ENCODE measurements at regions not wholly inside any gene's neighbourhood (a gene's known extent, or its start where the extent isn't known, plus 50 kb on each side); places are given as distances from the start of the nearest gene placed in this dataset.

DNA sequence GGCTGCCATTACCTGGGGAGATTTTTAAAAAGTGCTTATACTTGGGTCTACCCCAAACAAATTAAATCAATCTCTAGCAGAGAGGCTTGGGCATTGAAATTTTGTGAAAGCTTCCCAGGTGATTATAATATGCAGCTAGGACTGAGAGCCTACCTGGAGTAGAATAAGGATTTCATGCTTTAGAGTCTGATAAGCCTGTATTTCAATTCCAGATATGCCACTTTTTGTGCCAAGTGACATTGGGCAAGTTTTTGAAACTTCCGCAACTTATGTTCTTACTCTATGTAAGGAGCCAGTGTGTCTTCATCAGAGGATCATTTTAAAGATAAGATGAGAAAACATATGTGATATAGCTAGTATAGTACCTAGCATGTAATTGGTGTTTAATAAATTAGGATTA, 159.8 kb upstream of the LRIG3 start:
- H2BK5ac ChIP-seq (ENCODE audit: low read depth, low read length, poor library complexity) = no peak overlapping the region
- H3K9me3 ChIP-seq (ENCODE audit: insufficient read depth, low read depth, low read length) = no peaks in the 10 kb centered on the region
- no peak overlapping the region for H2BK12ac ChIP-seq (ENCODE audit: low read length)
- no peak overlapping the region for H4K12ac ChIP-seq (ENCODE audit: low read depth, low read length)
- no peak overlapping the region for H3K18ac ChIP-seq (ENCODE audit: low read length)
- no peak overlapping the region for H2AK5ac ChIP-seq (ENCODE audit: low read length)
- H3K4ac ChIP-seq (ENCODE audit: low read depth, low read length) = no peak overlapping the region
- no CpG with 5 or more reads among the region's 1 CpG for WGBS (ENCODE audit: extremely low coverage, insufficient coverage, insufficient read length)
- DNase-seq = no peak
- no peak overlapping the region for H3K9ac ChIP-seq (ENCODE audit: low read length)
- H3K36me3 ChIP-seq (ENCODE audit: control insufficient read depth in 1 of 2, insufficient read depth in 2 of 2, low read length in 2 of 2) = no peaks in the 10 kb centered on the region
- H3K14ac ChIP-seq (ENCODE audit: low read length) = no peak overlapping the region
- H4K8ac ChIP-seq (ENCODE audit: low read depth, low read length) = no peak overlapping the region
- no peaks in the 10 kb centered on the region for H3K27me3 ChIP-seq (ENCODE audit: insufficient read depth, low read length)
- no peak overlapping the region for H2AFZ ChIP-seq (ENCODE audit: insufficient read depth, low read length, poor library complexity)
- H2BK120ac ChIP-seq (ENCODE audit: insufficient read depth, low read length, poor library complexity) = no peak overlapping the region
- H3K4me3 ChIP-seq (ENCODE audit: low read depth, low read length) = no peak overlapping the region
- peaks cover 0 to 3% of the 10 kb centered on the region in 2 experiments for H3K4me1 ChIP-seq (ENCODE audit: control insufficient read depth in 1 of 2, insufficient read depth in 2 of 2, low read length in 2 of 2)
- no peak overlapping the region for H3K4me2 ChIP-seq (ENCODE audit: low read length)
- H3K23ac ChIP-seq (ENCODE audit: low read length) = no peak overlapping the region
- no peak overlapping the region for H4K91ac ChIP-seq (ENCODE audit: low read depth, low read length)
- peaks cover 2% of the 10 kb centered on the region for H3K79me1 ChIP-seq (ENCODE audit: low read length)
- no peaks in the 10 kb centered on the region for H3K79me2 ChIP-seq (ENCODE audit: control insufficient read depth, insufficient read depth, low read length, poor library complexity)
- no peak overlapping the region for H3K27ac ChIP-seq (ENCODE audit: low read depth, low read length)

- no peak overlapping the region for H3K4ac ChIP-seq (ENCODE audit: low read depth, low read length)
- H4K8ac ChIP-seq (ENCODE audit: low read depth, low read length) = no peak overlapping the region
- WGBS (ENCODE audit: extremely low coverage, insufficient coverage, insufficient read length) = no CpG with 5 or more reads among the region's 4 CpGs
- H3K9me3 ChIP-seq (ENCODE audit: insufficient read depth, low read depth, low read length) = no peaks in the 10 kb centered on the region
- H3K4me3 ChIP-seq (ENCODE audit: low read depth, low read length) = no peak overlapping the region
- no peak overlapping the region for H2BK5ac ChIP-seq (ENCODE audit: low read depth, low read length, poor library complexity)
- no peak overlapping the region for H3K4me2 ChIP-seq (ENCODE audit: low read length)
- no peak overlapping the region for H4K91ac ChIP-seq (ENCODE audit: low read depth, low read length)
- no peak overlapping the region for H3K23ac ChIP-seq (ENCODE audit: low read length)
- H3K4me1 ChIP-seq (ENCODE audit: control insufficient read depth in 1 of 2, insufficient read depth in 2 of 2, low read length in 2 of 2) = peaks cover 0 to 3% of the 10 kb centered on the region in 2 experiments
- no peak overlapping the region for H3K27ac ChIP-seq (ENCODE audit: low read depth, low read length)
- H3K14ac ChIP-seq (ENCODE audit: low read length) = no peak overlapping the region
- no peak overlapping the region for H2AFZ ChIP-seq (ENCODE audit: insufficient read depth, low read length, poor library complexity)
- H2AK5ac ChIP-seq (ENCODE audit: low read length) = no peak overlapping the region
- H3K27me3 ChIP-seq (ENCODE audit: insufficient read depth, low read length) = no peaks in the 10 kb centered on the region
- no peak overlapping the region for H2BK120ac ChIP-seq (ENCODE audit: insufficient read depth, low read length, poor library complexity)
- H3K18ac ChIP-seq (ENCODE audit: low read length) = no peak overlapping the region
- H2BK12ac ChIP-seq (ENCODE audit: low read length) = no peak overlapping the region
- no peaks in the 10 kb centered on the region for H3K79me2 ChIP-seq (ENCODE audit: control insufficient read depth, insufficient read depth, low read length, poor library complexity)
- H3K36me3 ChIP-seq (ENCODE audit: control insufficient read depth in 1 of 2, insufficient read depth in 2 of 2, low read length in 2 of 2) = no peaks in the 10 kb centered on the region
- peaks cover 2% of the 10 kb centered on the region for H3K79me1 ChIP-seq (ENCODE audit: low read length)
- no peak overlapping the region for H4K12ac ChIP-seq (ENCODE audit: low read depth, low read length)
- no peak for DNase-seq
- H3K9ac ChIP-seq (ENCODE audit: low read length) = no peak overlapping the region
Measured at GRCh38 chr12:59079472-59079871, 159.2 kb upstream of the LRIG3 start.

GRCh38 chr12:59079002-59079401, 158.7 kb upstream of the LRIG3 start:
- Histone ChIP-seq H2AFZ (ENCODE audit: insufficient read depth, low read length, poor library complexity) (no peak overlapping the region), H4K12ac (ENCODE audit: low read depth, low read length) (no peak overlapping the region), H2AK5ac (ENCODE audit: low read length) (no peak overlapping the region), H3K36me3 (ENCODE audit: control insufficient read depth in 1 of 2, insufficient read depth in 2 of 2, low read length in 2 of 2) (no peaks in the 10 kb centered on the region), H4K8ac (ENCODE audit: low read depth, low read length) (no peak overlapping the region), H4K91ac (ENCODE audit: low read depth, low read length) (no peak overlapping the region), H3K4me1 (ENCODE audit: control insufficient read depth in 1 of 2, insufficient read depth in 2 of 2, low read length in 2 of 2) (peaks cover 0 to 3% of the 10 kb centered on the region in 2 experiments), H3K4me2 (ENCODE audit: low read length) (no peak overlapping the region), H2BK5ac (ENCODE audit: low read depth, low read length, poor library complexity) (no peak overlapping the region), H3K79me2 (ENCODE audit: control insufficient read depth, insufficient read depth, low read length, poor library complexity) (no peaks in the 10 kb centered on the region), H3K23ac (ENCODE audit: low read length) (no peak overlapping the region), H3K18ac (ENCODE audit: low read length) (no peak overlapping the region), H2BK120ac (ENCODE audit: insufficient read depth, low read length, poor library complexity) (no peak overlapping the region), H3K4me3 (ENCODE audit: low read depth, low read length) (no peak overlapping the region), H2BK12ac (ENCODE audit: low read length) (no peak overlapping the region), H3K9me3 (ENCODE audit: insufficient read depth, low read depth, low read length) (no peaks in the 10 kb centered on the region), H3K27ac (ENCODE audit: low read depth, low read length) (no peak overlapping the region), H3K27me3 (ENCODE audit: insufficient read depth, low read length) (no peaks in the 10 kb centered on the region), H3K14ac (ENCODE audit: low read length) (no peak overlapping the region), H3K9ac (ENCODE audit: low read length) (no peak overlapping the region), H3K4ac (ENCODE audit: low read depth, low read length) (no peak overlapping the region), H3K79me1 (ENCODE audit: low read length) (peaks cover 2% of the 10 kb centered on the region)
- no CpG with 5 or more reads among the region's 2 CpGs for WGBS (ENCODE audit: extremely low coverage, insufficient coverage, insufficient read length)
- no peak for DNase-seq

GRCh38 chr12:59077575-59078426, 157.5 kb upstream of the LRIG3 start:
- Histone ChIP-seq H2AFZ (ENCODE audit: insufficient read depth, low read length, poor library complexity) (no peak overlapping the region), H2BK120ac (ENCODE audit: insufficient read depth, low read length, poor library complexity) (no peak overlapping the region), H3K14ac (ENCODE audit: low read length) (no peak overlapping the region), H3K4ac (ENCODE audit: low read depth, low read length) (no peak overlapping the region), H3K27me3 (ENCODE audit: insufficient read depth, low read length) (no peaks in the 10 kb centered on the region), H3K4me3 (ENCODE audit: low read depth, low read length) (no peak overlapping the region), H2BK5ac (ENCODE audit: low read depth, low read length, poor library complexity) (no peak overlapping the region), H2AK5ac (ENCODE audit: low read length) (no peak overlapping the region), H3K4me1 (ENCODE audit: control insufficient read depth in 1 of 2, insufficient read depth in 2 of 2, low read length in 2 of 2) (peaks cover 0 to 3% of the 10 kb centered on the region in 2 experiments), H3K4me2 (ENCODE audit: low read length) (no peak overlapping the region), H3K36me3 (ENCODE audit: control insufficient read depth in 1 of 2, insufficient read depth in 2 of 2, low read length in 2 of 2) (no peaks in the 10 kb centered on the region), H4K91ac (ENCODE audit: low read depth, low read length) (no peak overlapping the region), H4K12ac (ENCODE audit: low read depth, low read length) (no peak overlapping the region), H3K79me2 (ENCODE audit: control insufficient read depth, insufficient read depth, low read length, poor library complexity) (no peaks in the 10 kb centered on the region), H2BK12ac (ENCODE audit: low read length) (no peak overlapping the region), H3K9me3 (ENCODE audit: insufficient read depth, low read depth, low read length) (no peaks in the 10 kb centered on the region), H3K27ac (ENCODE audit: low read depth, low read length) (no peak overlapping the region), H3K79me1 (ENCODE audit: low read length) (peaks cover 2% of the 10 kb centered on the region), H3K9ac (ENCODE audit: low read length) (no peak overlapping the region), H4K8ac (ENCODE audit: low read depth, low read length) (no peak overlapping the region), H3K23ac (ENCODE audit: low read length) (no peak overlapping the region), H3K18ac (ENCODE audit: low read length) (no peak overlapping the region)
- WGBS (ENCODE audit: extremely low coverage, insufficient coverage, insufficient read length) = no CpG with 5 or more reads among the region's 6 CpGs
- no peak for DNase-seq

Measured in trophoblast cell (in vitro differentiated cells and primary cell).